HG02610 (cell line): ENCODE measurements at regions not wholly inside any gene's neighbourhood (a gene's known extent, or its start where the extent isn't known, plus 50 kb on each side); places are given as distances from the start of the nearest gene placed in this dataset.
"Not testable (repeated sequence)": the region's sequence is repeated elsewhere in the genome, so short reads cannot be mapped to it uniquely, and the experiment has no call there.

ENCODE experiments used
- ATAC-seq: cut with Tn5 transposase; IDR thresholded peaks from one replicate; pipeline ENCODE4 v1.9.1; 2021; ENCODE audit warnings: mild to moderate bottlenecking, moderate library complexity; ENCODE audit not compliant: unreplicated experiment

DNA sequence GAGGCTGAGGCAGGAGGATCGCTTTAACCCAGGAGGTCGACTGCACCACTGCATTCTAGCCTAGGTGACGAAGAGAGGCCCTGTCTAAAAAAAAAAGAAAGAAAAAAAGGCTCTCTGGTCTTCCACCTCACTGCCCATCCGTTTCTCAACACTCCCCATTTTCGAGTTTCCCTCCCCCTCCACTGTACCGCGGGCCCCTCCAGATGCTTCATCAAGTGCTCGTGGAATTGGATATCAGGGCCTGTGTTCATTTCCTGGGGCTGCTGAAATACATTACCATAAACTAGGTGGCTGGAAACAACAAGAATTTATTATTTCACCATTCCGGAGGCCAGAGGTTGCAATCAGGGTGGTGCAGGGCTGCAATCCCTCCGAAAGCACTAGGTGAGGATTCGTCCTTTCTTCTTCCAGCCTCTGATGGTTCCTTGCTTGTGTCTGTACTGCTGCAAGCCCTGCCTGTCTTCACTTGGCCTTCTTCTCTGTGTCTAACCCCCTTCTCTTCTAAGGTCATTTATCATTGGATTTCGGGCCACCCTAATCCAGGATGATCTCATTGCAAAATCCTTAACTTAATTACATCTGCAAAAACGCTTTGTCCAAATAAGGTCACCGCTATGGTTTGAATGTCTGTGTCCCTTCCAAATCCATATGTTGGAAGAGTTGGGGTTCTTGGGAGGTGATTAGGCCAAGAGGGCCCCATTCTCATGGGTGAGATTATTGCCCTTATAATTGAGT lies 135.1 kb downstream of the CRLF3 start:
- not testable (repeated sequence) for ATAC-seq

DNA sequence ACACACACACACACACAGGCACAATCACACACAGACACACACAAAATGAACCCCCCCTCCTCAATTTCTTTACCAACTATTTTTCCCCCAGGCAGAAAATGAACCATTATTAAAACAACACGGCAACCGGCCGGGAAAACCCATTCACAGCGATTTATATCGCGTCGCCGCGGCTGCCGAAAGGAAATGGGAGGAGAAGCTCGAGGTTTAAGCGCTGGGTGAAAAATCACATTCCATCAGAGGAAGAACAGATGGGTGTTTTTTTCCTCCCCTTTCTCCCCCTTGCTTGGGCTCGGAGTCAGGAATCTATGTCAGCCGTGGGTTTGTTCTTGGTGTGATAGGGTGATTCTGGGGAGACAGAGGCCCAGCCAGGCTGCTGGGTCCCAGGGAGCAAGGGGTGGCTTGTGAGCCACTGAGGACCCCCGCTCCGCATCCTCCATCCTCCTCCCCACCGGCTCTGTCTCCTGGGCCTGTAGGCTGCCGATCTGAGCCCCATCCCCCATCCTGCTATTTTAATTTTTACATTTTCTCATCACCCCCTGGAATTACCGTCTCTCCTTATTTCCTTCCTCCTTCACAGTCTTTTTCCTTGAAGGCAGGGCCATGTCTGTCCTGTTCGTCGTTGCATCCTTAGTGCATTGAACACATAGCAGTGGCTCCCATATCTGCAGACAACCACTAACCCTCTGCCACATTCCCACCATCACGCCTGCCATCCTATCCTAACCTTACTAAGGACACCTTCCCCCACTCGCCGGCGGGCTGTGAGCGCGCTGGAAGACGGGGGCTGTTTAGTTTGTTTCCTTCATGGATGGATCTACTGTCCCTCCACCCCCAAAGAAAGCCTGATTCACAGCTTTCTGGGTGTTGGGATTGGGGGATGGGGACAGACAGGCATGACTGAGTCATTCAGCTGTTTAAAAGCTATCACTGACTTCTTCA lies 137.7 kb downstream of the CRLF3 start:
- not testable (repeated sequence) for ATAC-seq

DNA sequence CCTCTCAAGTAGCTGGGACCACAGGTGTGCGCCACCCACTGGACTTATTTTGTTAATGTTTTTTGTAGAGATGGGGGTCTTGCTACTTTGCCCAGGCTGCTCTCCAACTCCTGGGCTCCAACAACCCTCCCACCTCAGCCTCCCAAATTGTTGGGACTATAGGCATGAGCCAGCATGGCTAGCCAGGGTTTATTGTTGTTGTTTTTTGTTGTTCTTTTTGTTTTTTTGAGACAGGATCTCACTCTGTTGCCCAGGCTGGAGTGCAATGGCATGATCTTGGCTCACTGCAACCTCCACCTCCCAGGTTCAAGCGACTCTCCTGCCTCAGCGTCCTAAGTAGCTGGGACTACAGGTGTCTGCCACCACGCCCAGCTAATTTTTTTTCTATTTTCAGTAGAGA lies 142.2 kb downstream of the CRLF3 start:
- ATAC-seq, result not testable (repeated sequence)

DNA sequence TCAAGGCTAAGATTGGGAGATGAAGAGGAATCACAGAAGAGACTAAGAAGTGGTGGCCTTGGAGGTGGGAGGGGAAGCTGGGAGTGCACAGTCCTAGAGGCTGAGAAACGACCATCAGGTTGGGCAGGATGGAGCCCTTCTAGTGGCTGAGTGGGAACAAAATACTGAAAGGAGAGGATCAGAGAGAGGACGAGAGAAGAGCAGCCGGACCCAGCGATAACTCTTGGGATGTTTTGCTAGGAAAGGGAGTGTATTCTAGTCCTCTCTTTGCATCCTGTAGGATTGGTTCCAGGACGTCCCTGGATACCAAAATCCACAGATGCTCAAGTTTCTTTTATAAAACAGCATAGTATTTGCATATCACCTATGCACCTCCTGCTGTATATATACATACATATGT lies 143.8 kb downstream of the CRLF3 start:
- ATAC-seq, result not testable (repeated sequence)

DNA sequence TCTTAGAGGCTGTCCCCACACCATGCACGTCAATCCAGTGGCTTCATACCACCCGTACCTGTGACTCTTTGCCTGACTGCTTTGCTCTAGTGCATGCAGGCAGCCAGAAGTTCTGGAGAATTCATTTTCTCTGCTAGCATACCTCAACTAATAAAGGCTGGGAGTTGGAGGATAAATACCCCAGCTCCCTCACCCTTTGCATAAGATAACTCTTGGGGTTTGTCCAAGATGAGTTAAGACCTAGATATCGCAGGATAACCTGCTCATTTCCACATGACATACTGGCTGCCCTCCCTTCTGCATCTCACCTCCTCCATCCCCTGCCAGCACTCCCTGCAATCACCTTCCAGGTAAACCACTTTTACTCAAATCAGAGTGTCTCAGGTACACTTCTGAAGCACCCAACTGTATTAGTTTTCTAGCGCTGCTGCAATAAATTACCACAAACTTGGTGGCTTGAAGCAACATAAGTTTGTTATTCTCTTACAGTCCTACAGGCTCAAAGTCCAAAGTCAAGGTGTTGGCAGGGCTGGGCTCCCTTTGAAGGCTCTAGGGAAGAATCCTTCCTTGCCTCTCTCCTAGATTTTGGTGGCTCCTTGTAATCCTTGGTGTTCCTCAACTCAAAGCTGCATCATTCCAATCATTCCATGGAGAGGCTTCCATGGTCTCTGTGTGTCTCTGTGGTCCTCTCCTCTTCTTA lies 146.8 kb downstream of the CRLF3 start:
- no peak for ATAC-seq

DNA sequence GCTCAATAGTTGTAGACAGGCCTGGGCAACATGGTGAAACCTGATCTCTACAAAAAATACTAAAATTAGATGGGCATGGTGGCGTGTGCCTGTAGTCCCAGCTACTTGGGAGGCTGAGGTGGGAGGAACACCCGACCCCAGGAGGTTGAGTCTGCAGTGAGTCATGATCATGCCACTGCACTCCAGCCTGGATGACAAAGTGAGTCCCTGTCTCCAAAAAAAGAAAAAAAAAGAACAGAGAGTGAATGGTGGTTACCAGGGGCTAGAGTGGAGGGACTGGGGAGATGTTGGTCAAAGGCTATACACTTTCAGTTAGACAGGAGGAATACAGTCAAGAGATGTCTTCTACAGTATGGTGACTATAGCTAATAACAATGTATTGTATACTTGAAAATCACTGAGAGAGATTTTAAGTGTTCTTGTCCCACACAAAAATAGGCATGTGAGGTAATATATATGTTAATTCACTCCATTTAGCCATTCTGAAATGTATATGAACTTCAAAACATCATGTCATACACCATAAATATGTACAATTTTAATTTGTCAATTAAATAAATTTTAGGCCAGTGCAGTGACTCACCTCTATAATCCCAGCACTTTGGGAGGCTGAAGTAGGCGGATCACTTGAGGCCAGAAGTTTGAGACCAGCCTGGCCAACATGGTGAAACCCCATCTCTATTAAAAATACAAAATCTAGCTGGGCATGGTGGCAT lies 148.6 kb downstream of the CRLF3 start:
- not testable (repeated sequence) for ATAC-seq

DNA sequence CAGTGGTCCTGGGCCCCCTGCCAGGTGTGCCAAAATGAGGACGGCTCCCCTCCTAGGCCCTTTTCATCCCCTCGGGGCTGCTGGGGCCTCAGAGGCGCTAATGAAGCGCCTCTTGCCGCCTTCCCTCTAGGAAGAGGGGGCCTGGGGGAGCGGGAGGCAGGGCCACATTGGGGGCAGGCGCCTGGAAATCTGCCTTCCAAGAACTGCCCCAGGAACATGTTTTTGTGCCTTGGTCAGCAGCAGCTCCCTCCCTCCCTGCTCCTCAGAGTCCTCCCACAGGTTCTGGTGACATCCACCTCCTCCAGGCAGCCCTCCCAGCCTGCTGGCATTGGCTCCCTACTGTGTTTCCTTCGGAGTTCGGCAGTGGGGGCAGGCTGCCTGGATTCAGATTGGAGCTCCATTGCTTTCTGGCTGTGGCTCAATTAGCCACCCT lies 155.3 kb downstream of the CRLF3 start:
- ATAC-seq, result not testable (repeated sequence)

DNA sequence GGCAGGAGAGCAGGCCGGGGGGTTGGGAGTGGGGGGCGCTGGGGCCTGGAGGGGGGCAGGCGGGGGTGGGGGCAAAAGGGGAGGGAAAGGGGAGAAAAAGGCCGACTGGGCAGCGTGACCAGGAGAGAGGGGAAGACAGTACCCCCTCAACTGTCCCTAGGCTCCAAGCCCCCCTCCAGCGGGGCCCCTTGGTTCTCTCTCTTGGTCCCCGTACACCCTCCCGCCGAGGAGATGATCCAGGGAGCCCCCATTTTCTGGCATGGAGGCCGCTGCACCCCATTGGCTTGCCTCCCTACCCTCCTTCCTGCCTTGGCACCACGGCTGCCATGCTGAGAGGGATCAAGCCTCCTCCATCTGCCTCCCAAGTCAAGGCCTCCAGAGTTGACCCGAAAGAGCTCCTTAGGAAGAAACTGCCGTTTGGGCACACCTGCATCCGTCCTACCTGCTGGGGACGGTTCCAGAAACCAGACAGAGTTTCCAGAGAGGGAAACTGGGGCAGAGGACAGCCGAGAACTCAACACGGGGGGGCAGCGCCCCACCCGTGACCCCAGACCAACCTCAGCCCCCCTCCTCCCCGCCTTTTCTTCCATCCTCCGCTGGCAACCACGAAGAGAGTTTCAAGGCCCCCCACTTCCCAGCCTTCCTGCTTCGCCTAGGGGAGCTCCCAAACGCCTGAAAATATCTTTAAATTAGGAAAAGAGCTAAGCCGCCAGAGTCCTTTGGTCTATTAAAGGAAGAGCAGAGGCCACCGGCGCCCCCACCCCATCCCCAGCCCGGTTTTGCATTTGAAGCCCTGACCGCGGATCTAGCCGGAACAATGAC lies 155.9 kb downstream of the CRLF3 start:
- ATAC-seq, result not testable (repeated sequence)

DNA sequence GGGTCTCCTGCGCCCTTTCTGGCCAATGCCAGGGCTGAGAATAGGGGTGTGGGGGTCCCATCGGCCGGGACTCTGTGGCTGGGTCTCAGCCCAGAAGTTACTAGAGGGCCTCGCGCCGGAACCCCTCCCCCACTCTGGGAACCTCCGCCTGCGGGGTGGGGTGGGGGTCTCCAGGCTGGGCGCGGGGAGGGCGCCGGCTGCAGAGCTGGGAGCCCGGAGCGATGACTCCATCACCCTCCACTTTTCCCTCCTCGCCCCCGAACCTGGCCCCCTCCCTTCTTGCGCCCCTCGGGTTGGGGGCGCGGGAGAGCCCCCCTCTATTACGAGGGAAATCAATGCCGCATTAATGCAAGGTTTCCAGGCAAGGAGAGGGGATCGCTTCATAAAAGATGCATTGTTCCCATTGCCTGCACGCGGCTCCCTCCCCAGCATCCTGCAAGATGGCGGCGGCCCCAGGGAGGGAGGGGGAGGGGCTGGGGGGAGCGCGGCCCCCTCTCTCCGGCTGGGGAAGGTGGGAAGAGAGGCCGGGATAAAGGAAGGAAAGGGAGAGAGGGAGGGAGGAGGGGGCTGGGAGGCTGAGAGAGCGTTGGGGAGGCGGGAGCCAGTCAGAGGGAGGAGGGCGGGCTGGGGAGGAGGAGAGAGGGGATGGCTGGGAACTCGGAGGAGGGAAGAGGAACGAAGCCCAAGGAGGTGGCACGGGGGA lies 156.7 kb downstream of the CRLF3 start:
- not testable (repeated sequence) for ATAC-seq

DNA sequence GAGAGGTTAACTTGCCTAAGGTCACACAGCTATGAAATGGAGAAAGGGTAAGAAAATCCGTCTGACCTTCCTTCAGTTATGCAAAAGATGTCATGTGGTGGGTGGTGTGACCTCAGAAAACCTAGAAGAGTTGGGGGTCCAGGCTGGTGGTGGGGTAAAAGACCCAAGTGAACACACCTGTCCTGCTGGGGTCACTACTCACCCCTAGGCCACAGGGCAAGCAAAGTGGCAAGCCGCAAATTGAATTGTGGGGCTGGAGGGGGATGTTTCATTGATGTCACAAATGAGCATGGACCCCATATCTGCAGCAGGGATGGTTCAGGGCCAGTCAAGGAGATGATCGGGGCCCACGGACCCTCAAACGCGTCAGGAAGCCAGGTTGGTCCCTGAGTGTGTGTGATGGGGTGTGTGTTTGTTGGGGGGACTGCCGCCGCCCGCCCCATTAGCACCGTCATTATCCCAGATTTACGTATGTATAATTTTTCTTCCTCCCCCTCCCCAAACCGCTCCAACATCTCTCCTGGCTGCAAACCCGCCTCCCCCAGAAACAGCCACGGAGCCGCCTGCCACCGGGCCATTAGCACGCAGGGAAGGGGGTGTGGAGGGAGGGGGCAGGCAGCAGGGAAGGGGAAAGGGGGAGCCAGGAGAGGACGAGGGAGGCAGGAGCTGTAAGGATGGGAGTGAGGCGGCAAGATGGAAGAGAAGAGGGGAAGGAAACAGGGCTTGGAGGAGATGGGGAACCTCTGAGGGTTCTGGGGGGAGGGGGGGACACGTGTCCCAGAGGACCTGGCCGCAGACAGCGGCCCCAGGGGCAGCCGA lies 157.4 kb downstream of the CRLF3 start:
- ATAC-seq, result not testable (repeated sequence)

DNA sequence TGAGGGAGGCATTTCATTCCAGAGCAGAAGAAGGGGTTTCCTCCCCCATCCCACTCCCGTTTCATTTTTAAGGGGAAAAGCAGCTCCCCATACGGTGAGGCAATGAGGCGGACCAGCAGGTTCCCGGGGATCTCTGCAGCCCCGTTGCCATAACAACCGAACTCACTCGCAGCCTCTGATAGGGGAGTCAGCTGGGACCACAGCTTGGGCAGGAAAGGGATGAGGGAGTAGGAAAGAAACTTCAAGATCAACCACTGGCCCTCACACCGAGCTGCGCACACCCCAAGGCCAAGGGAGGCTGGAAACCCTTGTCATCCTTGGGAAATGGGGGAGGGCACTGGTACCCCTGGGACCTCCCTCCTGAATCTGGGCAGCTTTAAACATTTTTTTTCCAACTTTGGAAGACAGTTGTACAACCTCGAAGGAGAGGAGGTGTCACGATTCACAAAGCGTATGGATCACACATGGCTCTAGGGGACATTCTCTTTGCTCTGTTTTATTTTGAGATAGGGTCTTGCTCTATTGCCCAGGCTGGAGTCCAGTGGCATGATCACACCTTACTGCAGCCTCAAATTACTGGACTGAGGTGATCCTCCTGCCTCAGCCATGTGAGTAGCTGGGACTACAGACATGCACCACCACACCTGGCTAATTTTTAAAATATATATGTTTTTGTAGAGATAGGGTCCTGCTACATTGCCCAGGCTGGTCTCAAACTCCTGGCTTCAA lies 160.6 kb downstream of the CRLF3 start:
- not testable (repeated sequence) for ATAC-seq

DNA sequence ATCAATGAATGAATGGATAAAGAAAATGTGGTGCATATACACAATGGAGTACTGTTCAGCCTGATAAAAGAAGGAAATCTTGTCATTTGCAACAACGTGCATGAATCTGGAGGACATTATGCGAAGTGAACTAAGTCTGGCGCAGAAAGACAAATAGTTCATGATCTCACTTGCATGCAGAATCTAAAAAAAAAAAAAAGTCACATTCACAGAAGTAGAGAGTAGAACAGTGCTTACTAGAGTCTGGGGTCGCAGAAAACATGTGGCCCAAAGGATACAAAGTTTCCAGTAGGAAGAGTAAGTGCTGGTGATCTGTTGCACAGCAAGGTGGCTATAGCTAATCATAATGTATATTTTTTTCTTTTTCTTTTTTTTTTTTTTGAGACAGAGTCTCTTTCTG lies 167.3 kb downstream of the CRLF3 start:
- ATAC-seq, result not testable (repeated sequence)

DNA sequence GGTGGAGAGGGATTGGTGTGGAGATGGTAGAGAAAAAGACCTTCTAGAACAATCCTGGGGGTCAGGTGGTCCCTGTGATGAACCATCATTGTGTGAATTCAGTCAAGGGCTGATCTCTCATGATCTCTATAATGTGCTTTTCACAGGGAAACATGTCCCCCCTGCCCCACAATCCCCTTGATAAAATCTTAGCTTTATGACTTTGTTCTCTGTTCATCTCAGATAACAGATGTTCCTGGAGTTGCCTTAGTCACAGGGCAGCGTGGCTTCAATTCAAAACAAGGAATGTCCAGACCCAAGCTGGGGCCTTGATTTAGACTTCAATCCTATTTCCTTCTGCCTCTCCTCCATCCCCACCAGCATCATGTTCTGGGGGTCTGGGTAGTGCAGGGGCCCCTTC lies 171.5 kb downstream of the CRLF3 start:
- not testable (repeated sequence) for ATAC-seq

DNA sequence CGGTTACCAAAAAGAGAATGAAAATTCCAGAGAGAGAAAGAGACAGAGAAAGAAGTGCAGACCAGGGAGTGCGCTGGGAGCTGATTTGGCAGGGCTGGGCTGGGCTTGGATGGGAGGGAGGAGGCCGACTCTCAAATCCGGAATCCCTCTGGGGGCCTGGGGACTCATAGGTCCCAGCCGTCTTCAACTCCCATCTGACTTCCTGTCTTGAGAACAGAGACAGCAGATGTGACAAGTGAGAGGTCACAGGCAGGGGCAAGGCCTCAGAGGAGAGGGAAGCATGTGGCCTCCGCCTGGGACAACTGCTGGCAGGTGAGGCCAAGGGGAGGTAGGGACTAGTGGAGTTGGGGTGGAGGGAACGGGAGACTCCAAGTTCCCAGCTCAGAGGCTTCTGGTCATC lies 172.9 kb downstream of the GOSR1 start:
- not testable (repeated sequence) for ATAC-seq

DNA sequence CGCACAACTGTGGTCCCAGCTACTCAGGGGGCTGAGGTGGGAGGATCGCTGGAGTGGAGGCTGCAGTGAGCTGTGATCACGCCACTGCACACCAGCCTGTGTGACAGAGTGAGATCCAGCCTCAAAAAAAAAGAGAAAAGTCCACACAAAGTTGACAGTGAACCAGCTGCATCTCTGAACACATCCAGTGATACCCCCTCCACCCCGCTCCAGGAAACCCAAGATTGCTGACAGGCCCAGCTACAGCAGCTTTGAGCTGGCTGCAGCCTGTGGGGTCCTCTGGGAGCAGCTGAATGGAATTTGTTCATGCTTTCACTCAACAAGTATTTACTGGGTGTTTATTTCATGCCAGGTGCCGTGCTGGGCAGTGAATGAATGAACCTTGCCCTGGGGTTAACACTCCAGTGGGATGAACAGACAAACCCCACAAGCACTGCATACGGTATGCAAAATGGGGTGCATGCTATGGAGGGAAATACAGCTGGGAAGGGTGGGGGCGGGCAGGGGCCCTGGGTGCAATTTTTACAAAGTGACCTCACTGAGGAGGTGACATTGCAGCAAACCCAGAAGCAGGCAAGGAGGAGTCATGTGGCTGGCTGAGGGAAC lies 170.9 kb downstream of the GOSR1 start:
- ATAC-seq, result not testable (repeated sequence)

DNA sequence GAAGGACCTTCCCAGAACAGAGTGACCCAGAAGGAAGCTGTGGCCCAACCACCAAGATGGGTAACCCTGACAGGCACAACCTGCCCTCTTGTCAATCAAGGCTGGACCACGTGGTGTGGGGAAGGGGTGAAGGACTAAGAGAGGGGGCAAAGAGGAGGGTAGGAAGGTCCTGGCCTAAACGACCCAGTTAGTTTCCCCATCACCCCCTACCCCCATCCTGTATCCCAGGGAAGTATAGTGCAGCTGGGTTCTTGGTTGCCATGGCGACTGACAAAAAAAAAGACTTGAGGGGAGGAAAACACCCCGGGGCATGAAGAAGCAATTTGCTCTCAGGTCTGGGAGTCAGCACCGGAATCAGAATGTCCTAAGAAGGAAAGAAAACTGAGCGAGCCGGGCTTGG lies 168.7 kb downstream of the GOSR1 start:
- ATAC-seq, result not testable (repeated sequence)

DNA sequence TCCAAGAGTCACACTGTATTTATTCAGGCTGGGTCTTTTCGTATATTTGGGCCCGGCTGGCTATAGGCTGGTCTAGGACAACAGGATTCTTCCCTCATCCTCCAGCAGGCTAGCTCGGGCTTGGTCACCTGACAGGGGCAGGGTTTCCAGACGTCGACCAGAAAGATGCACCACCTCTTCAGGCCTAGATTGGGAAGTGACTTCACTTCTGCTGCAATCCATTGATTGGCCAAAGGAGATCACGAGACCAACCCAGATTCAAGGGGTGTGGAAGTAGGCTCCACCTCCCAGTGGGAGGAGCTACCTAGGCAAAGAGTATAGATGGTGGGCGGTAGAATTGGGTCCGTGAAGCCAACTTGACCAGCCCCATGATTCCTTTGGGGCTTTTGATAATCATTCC lies 167.5 kb downstream of the GOSR1 start:
- ATAC-seq, result not testable (repeated sequence)
